A549 (cell line): ENCODE measurements at regions not wholly inside any gene's neighbourhood (a gene's known extent, or its start where the extent isn't known, plus 50 kb on each side); places are given as distances from the start of the nearest gene placed in this dataset.
"Not testable (repeated sequence)": the region's sequence is repeated elsewhere in the genome, so short reads cannot be mapped to it uniquely, and the experiment has no call there.

ENCODE experiments used
- ATAC-seq, 2 experiments: fragments of 200-7000 bp in 1 of 2; fragments of >200 bp in 1 of 2; cut with Nextera tagmentation in 1 of 2; cut with Tn5 transposase in 1 of 2; 3 replicates each; pipeline versions ENCODE4 v1.8.0 to v1.9.1; 2018 to 2020; ENCODE audit warnings: mild to moderate bottlenecking in 1 of 2, moderate library complexity in 1 of 2
- CTCF ChIA-PET: fragments of 300-600 bp; sonication (Branson Sonifier 250); formaldehyde crosslinking; extraction: SDS; loops from one replicate; lab custom pipeline; 2021; ENCODE audit warnings: antibody characterized with exemption, inconsistent platforms; lab: Yijun Ruan, JAX
- POLR2A ChIA-PET: fragments of 350-600 bp; formaldehyde crosslinking; extraction: SDS; loops from one replicate; lab custom pipeline; 2021; ENCODE audit warnings: antibody characterized with exemption, inconsistent platforms; lab: Yijun Ruan, JAX
- DNase-seq, 2 experiments: peaks; one replicate each; pipeline versions ENCODE4 v3.0.0 to v3.0.0-alpha.2; 2011 to 2016; ENCODE audit warnings: low read depth in 1 of 2, low spot score in 1 of 2
- FAIRE-seq: peaks from 2 replicates; lab custom pipeline; 2011; peaks lifted over from hg19 to GRCh38; lab: Jason Lieb, UNC
- H3K27ac ChIP-seq, 2 experiments: fragments of >200 bp; sonication (Bioruptor Twin); formaldehyde crosslinking; 3 replicates each; pipeline ENCODE4 v1.5.1; 2016 to 2017
- H3K4me1 ChIP-seq: fragments of >200 bp; sonication (Bioruptor Twin); formaldehyde crosslinking; 3 replicates; pipeline ENCODE4 v1.6.1; 2016
- H3K4me2 ChIP-seq: fragments of >200 bp; sonication (Bioruptor Twin); formaldehyde crosslinking; 3 replicates; pipeline ENCODE4 v1.6.1; 2016
- H3K4me3 ChIP-seq: fragments of >200 bp; sonication (Bioruptor Twin); formaldehyde crosslinking; 3 replicates; pipeline ENCODE4 v1.5.1; 2016
- H3K9me3 ChIP-seq: fragments of >200 bp; sonication (Bioruptor Twin); formaldehyde crosslinking; 3 replicates; pipeline ENCODE4 v1.6.1; 2016
- BHLHE40 ChIP-seq: IDR thresholded peaks from 2 replicates; pipeline ENCODE4 v1.6.1; 2012; ENCODE audit warnings: low read depth, low read length, inconsistent platforms
- CBX2 ChIP-seq: fragments of 200-600 bp; sonication (generic); IDR thresholded peaks from 2 replicates; pipeline ENCODE4 v1.6.1; 2016; ENCODE audit warnings: low read depth, mild to moderate bottlenecking, borderline replicate concordance
- CBX8 ChIP-seq: fragments of 200-600 bp; sonication (generic); IDR thresholded peaks from 2 replicates; pipeline ENCODE4 v1.6.1; 2016
- CHD2 ChIP-seq: fragments of 150-350 bp; IDR thresholded peaks from 2 replicates; pipeline ENCODE4 v1.6.1; 2014; ENCODE audit warnings: low read length; ENCODE audit not compliant: partially characterized antibody
- E2F6 ChIP-seq: IDR thresholded peaks from 2 replicates; pipeline ENCODE4 v1.6.1; 2012; ENCODE audit warnings: low read depth, borderline replicate concordance
- EHF ChIP-seq: fragments of 250-450 bp; sonication (Bioruptor Pico); IDR thresholded peaks from 2 replicates; pipeline ENCODE4 v1.5.0; 2020; ENCODE audit warnings: mild to moderate bottlenecking
- EHMT2 ChIP-seq: fragments of 200-600 bp; sonication (generic); IDR thresholded peaks from 2 replicates; pipeline ENCODE4 v1.6.1; 2016; ENCODE audit warnings: antibody characterized with exemption, low read depth, mild to moderate bottlenecking, moderate library complexity
- ESRRA ChIP-seq: fragments of 150-350 bp; IDR thresholded peaks from 2 replicates; pipeline ENCODE4 v1.6.1; 2014; ENCODE audit warnings: mild to moderate bottlenecking, low read length, borderline replicate concordance
- FOSL2 ChIP-seq, 2 experiments: fragments of 450-650 bp in 1 of 2; fragments of >200 bp in 1 of 2; sonication (Bioruptor Twin) in 1 of 2; formaldehyde crosslinking; IDR thresholded peaks; 2 replicates each; pipeline versions ENCODE4 v1.5.0 to v1.6.1; 2016 to 2020; ENCODE audit warnings: mild to moderate bottlenecking in 1 of 2, moderate library complexity in 1 of 2
- FOXS1 ChIP-seq: fragments of 250-450 bp; sonication (Bioruptor Pico); IDR thresholded peaks from 2 replicates; pipeline ENCODE4 v1.5.0; 2020; ENCODE audit warnings: mild to moderate bottlenecking, moderate library complexity
- HDAC2 ChIP-seq: fragments of 200-600 bp; sonication (generic); IDR thresholded peaks from 2 replicates; pipeline ENCODE4 v1.6.1; 2016
- HES2 ChIP-seq: fragments of >200 bp; sonication (Bioruptor Twin); formaldehyde crosslinking; IDR thresholded peaks from 2 replicates; pipeline ENCODE4 v1.6.1; 2016
- HMGXB4 ChIP-seq: fragments of 250-450 bp; sonication (Bioruptor Pico); IDR thresholded peaks from 2 replicates; pipeline ENCODE4 v1.5.0; 2021; ENCODE audit warnings: mild to moderate bottlenecking, moderate library complexity, borderline replicate concordance
- HOXB5 ChIP-seq: fragments of 250-450 bp; sonication (Bioruptor Pico); IDR thresholded peaks from 2 replicates; pipeline ENCODE4 v1.5.0; 2020; ENCODE audit warnings: mild to moderate bottlenecking, moderate library complexity
- JUN ChIP-seq, 2 experiments: fragments of >200 bp; sonication (Bioruptor Twin); formaldehyde crosslinking; IDR thresholded peaks; 2 replicates in 1 of 2; 3 replicates in 1 of 2; pipeline ENCODE4 v1.6.1; 2016 to 2017
- MAX ChIP-seq: IDR thresholded peaks from 2 replicates; pipeline ENCODE4 v1.6.1; 2012
- MYC ChIP-seq: IDR thresholded peaks from 2 replicates; pipeline ENCODE4 v1.6.1; 2012; ENCODE audit warnings: mild to moderate bottlenecking, inconsistent platforms, low read length, improper control_type of control experiment, borderline replicate concordance
- PBX3 ChIP-seq: IDR thresholded peaks from 2 replicates; pipeline ENCODE4 v1.6.1; 2012
- RCOR1 ChIP-seq: fragments of 150-350 bp; IDR thresholded peaks from 2 replicates; pipeline ENCODE4 v1.6.1; 2014; ENCODE audit warnings: antibody characterized with exemption, low read length, low read depth
- REST ChIP-seq: fragments of 200-600 bp; sonication (generic); IDR thresholded peaks from 2 replicates; pipeline ENCODE4 v1.6.1; 2016; ENCODE audit warnings: antibody characterized with exemption, mild to moderate bottlenecking, moderate library complexity
- SMC3 ChIP-seq: fragments of >200 bp; sonication (Bioruptor Twin); formaldehyde crosslinking; IDR thresholded peaks from 3 replicates; pipeline ENCODE4 v1.6.1; 2018; ENCODE audit warnings: inconsistent platforms
- ZNF302 ChIP-seq: fragments of 250-450 bp; sonication (Bioruptor Pico); IDR thresholded peaks from 2 replicates; pipeline ENCODE4 v1.9.0; 2021; ENCODE audit warnings: inconsistent platforms, mild to moderate bottlenecking, moderate library complexity
- ZSCAN20 ChIP-seq: fragments of 250-450 bp; sonication (Bioruptor Pico); IDR thresholded peaks from 2 replicates; pipeline ENCODE4 v1.8.0; 2022; ENCODE audit warnings: mild to moderate bottlenecking, moderate library complexity
- WGBS: methylation state at CpG from one replicate; pipeline ENCODE4 v1.1.6; 2017; ENCODE audit errors: missing lambda C conversion rate; 5-methylcytosine and 5-hydroxymethylcytosine counted together

GRCh38 chr2:100749771-100750542 is 70.0 kb upstream of the NPAS2 start (continued):
- no peak for TF ChIP-seq FOSL2 (IDR thresholded peaks at IDR 0.05)
- no peak for TF ChIP-seq FOSL2 (CRISPR knock-in tag; IDR thresholded peaks at IDR 0.05)
- TF ChIP-seq PBX3, result no peak
- no peak for TF ChIP-seq RCOR1
- TF ChIP-seq CHD2, result no peak
- TF ChIP-seq EHMT2, result no peak
- no peak for TF ChIP-seq HES2
- no peak for TF ChIP-seq BHLHE40
- TF ChIP-seq, all 56 proteins: peak for 0

GRCh38 chr2:100751871-100752625 is 67.9 kb upstream of the NPAS2 start:
- ChIA-PET POLR2A (interaction anchor here (0.5 to 1.1 kb wide), 4 partner anchors 10 to 132 kb away, joined by 3 to 4 read pairs (median 3); no protein-coding TSS in a partner anchor), CTCF (interaction anchor here (0.7 to 1.1 kb wide), 6 partner anchors 10 to 142 kb away, joined by 3 to 5 read pairs (median 3); no protein-coding TSS in a partner anchor)
- Histone ChIP-seq H3K4me2 (peak overlapping the region; percentile 63), H3K27ac (peak overlapping the region; percentile 70 to 78), H3K4me1 (peaks cover 46% of the 10 kb centered on the region)
- peak; percentile 43 to 53; a peak in 5 of 6 replicates for ATAC-seq
- H3K4me3 ChIP-seq, FAIRE-seq, DNase-seq, H3K9me3 ChIP-seq: not testable (repeated sequence)
- 52% methylated on average over 5 of the region's 5 CpGs for WGBS

GRCh38 chr2:100752628-100753333 is 67.2 kb upstream of the NPAS2 start:
- H3K27ac ChIP-seq, result peak overlapping the region; percentile 76 to 82
- ATAC-seq (peak; percentile 76 to 86), DNase-seq (peak; percentile 40 to 59), FAIRE-seq (peak; percentile 43)
- CTCF ChIA-PET, result interaction anchor here (0.7 to 1.4 kb wide), 7 partner anchors 11 to 142 kb away, joined by 3 to 5 read pairs (median 3); partner anchors contain the start of gene NPAS2
- H3K4me1 ChIP-seq, result peaks cover 53% of the 10 kb centered on the region
- H3K4me3 ChIP-seq, result 0 out of 3 replicates have a peak overlapping the region, but pooled peaks have one; percentile 6
- no peaks in the 10 kb centered on the region for H3K9me3 ChIP-seq
- H3K4me2 ChIP-seq, result peak overlapping the region; percentile 63
- under 1% methylated on average over 2 of the region's 2 CpGs for WGBS
- POLR2A ChIA-PET, result interaction anchor here (0.5 to 1.0 kb wide), 2 partner anchors 66 to 133 kb away, joined by 3 to 4 read pairs; no protein-coding TSS in a partner anchor
- TF ChIP-seq ESRRA (no peak), HDAC2 (no peak), HOXB5 (CRISPR knock-in tag) (peak; percentile 77; the same call in 1 of the 2 replicates), ZNF302 (CRISPR knock-in tag) (no peak), EHF (no peak), CBX2 (no peak), CBX8 (no peak), FOXS1 (CRISPR knock-in tag) (no peak), JUN (IDR thresholded peaks at IDR 0.05) (peak in 1 of 2 experiments; percentile 77; a peak in 1 of 5 replicates), E2F6 (no peak), HMGXB4 (no peak), MAX (no peak), REST (no peak), FOSL2 (IDR thresholded peaks at IDR 0.05) (peak; percentile 88), FOSL2 (CRISPR knock-in tag; IDR thresholded peaks at IDR 0.05) (peak; percentile 89), ZSCAN20 (CRISPR knock-in tag) (no peak), SMC3 (no peak; the same call in 2 of the 3 replicates), MYC (no peak)
